ENCODE measurements at regions not wholly inside any gene's neighbourhood (a gene's known extent, or its start where the extent isn't known, plus 50 kb on each side); places are given as distances from the start of the nearest gene placed in this dataset.

DNA sequence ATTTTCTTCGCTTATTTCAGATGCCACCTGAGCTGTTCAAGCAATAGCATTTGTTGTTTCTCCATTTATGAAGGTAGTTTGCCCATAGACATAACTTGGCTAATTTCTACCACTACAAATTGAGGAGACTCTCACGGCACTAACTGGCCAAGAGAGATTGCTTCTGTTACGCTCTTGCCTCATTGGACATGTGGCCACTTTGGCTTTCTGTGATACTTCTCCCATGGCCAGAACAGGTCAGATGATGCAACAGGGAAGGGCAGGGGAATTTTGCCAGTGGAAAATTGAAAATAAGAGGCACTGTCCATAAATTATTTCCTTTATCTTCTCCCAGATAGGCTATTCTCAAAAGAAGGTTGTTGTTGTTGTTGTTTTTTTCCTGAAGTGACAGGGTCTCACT is 1633.3 kb upstream of the LRRTM3 start:
- Histone ChIP-seq H3K27ac (no peak overlapping the region), H3K4me1 (no peaks in the 10 kb centered on the region), H3K27me3 (no peaks in the 10 kb centered on the region), H3K36me3 (no peaks in the 10 kb centered on the region), H3K9me3 (no peaks in the 10 kb centered on the region), H3K4me3 (no peak overlapping the region)
- no peak for DNase-seq (ENCODE audit: low spot score)
- TF ChIP-seq, protein P1, sequence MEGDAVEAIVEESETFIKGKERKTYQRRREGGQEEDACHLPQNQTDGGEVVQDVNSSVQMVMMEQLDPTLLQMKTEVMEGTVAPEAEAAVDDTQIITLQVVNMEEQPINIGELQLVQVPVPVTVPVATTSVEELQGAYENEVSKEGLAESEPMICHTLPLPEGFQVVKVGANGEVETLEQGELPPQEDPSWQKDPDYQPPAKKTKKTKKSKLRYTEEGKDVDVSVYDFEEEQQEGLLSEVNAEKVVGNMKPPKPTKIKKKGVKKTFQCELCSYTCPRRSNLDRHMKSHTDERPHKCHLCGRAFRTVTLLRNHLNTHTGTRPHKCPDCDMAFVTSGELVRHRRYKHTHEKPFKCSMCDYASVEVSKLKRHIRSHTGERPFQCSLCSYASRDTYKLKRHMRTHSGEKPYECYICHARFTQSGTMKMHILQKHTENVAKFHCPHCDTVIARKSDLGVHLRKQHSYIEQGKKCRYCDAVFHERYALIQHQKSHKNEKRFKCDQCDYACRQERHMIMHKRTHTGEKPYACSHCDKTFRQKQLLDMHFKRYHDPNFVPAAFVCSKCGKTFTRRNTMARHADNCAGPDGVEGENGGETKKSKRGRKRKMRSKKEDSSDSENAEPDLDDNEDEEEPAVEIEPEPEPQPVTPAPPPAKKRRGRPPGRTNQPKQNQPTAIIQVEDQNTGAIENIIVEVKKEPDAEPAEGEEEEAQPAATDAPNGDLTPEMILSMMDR (IDR thresholded peaks at IDR 0.05): no peak

DNA sequence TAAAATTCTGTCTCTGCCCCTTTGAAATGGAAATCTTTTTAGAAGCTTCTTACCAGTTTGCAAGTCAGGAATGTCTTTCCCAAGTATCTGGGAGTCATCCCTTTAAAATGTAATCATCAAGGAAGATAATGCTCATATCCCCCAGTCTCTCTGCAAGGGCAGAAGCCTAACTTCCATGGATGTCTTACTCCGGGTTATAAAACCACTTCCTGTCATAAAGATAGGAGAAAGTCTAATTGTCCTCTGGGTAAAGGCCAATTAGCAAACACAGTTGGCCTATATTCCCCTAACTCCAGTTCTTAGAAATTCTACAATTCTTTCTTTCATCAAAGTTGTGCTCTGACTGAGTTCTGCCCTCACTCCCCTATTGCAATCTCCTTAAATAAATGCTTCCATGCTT is 1631.5 kb upstream of the LRRTM3 start:
- DNase-seq (ENCODE audit: low spot score): no peak
- TF ChIP-seq, protein P1 (IDR thresholded peaks at IDR 0.05): no peak
- no peak overlapping the region for H3K4me3 ChIP-seq
- no peaks in the 10 kb centered on the region for H3K9me3 ChIP-seq
- no peaks in the 10 kb centered on the region for H3K36me3 ChIP-seq
- H3K27ac ChIP-seq: no peak overlapping the region
- no peaks in the 10 kb centered on the region for H3K27me3 ChIP-seq
- no peaks in the 10 kb centered on the region for H3K4me1 ChIP-seq

DNA sequence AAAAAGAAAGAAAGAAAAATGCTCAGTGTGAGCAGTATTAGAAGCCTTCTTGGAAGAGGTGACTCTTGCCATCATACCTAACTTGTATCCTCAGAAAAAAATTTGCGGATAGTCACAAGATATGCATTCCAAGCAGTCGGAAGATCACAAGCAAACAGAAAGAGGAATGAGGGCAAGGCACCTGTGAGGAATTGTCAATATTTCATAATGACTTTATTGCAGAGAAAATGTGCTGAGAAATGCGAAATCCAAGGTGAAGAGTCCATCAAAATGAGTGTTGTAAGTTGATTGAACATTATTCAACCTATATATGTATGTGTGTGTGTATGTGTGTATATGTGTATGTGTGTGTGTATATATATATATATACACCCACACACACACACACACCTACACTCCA is 1624.7 kb upstream of the LRRTM3 start:
- Histone ChIP-seq H3K27me3 (no peaks in the 10 kb centered on the region), H3K9me3 (no peaks in the 10 kb centered on the region), H3K4me3 (no peak overlapping the region), H3K27ac (no peak overlapping the region), H3K36me3 (no peaks in the 10 kb centered on the region), H3K4me1 (no peaks in the 10 kb centered on the region)
- TF ChIP-seq, protein P1 (IDR thresholded peaks at IDR 0.05): no peak
- no peak for DNase-seq (ENCODE audit: low spot score)

DNA sequence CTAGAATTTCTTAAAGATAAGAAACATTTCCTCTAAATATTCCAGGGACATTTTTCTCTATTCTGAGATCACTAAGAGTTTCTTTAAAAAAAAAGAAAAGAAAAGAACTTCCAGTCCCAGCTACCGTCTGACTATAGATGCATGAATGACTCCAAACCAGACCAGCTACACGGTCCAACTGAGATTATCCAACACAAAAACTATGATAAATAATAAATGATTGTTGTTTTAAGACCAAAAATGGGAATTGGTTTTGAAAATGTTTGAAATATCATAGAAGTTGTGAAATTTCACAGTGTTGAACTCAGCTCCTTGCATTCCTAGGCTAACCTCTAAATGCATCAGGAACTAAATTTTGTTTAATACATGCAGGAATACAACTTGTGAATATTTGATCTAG is 1619.6 kb upstream of the LRRTM3 start:
- Histone ChIP-seq H3K9me3 (no peaks in the 10 kb centered on the region), H3K36me3 (no peaks in the 10 kb centered on the region), H3K4me3 (no peak overlapping the region), H3K27ac (no peak overlapping the region), H3K27me3 (no peaks in the 10 kb centered on the region), H3K4me1 (no peaks in the 10 kb centered on the region)
- TF ChIP-seq, protein P1 (IDR thresholded peaks at IDR 0.05): no peak
- no peak for DNase-seq (ENCODE audit: low spot score)

DNA sequence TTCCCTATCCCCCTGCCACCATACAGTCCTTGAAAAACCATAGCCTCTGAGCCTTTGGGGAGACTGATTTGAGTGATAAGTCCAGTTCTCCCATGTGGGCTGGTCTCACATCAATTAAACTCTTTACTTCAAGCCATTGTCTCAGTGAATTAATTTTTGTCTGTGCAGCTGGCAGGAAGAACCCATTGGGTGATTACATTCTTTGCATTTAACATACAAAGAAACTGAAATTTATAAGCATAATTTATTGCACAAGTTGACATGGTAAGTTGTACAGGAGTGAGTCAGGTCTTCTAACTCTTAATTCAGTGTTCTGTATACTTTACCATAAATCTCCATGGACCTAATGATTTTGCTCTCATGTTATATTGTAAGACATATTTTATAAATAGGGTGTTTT is 1613.0 kb upstream of the LRRTM3 start:
- Histone ChIP-seq H3K9me3 (no peaks in the 10 kb centered on the region), H3K36me3 (no peaks in the 10 kb centered on the region), H3K4me1 (no peaks in the 10 kb centered on the region), H3K27me3 (no peaks in the 10 kb centered on the region), H3K27ac (no peak overlapping the region), H3K4me3 (no peak overlapping the region)
- TF ChIP-seq, protein P1 (IDR thresholded peaks at IDR 0.05): no peak
- no peak for DNase-seq (ENCODE audit: low spot score)

DNA sequence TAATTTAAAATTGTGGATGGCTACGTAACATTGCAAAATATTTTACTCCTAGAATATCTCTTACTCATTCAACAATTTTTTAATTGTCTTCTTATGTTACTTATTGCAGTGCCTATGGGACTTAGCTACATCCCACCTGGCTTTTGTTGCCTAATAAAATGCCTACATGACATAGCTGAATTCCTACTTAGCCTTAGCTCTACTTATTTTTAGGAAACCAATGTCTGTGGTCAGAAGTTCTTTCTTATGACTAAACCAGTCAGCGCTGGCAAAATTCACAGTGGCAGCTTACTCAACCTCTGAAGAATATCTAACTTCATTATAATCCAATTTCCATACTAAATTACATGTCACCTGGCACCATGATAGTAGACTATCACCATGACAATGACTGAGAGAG is 1612.4 kb upstream of the LRRTM3 start:
- TF ChIP-seq, protein P1 (IDR thresholded peaks at IDR 0.05): no peak
- Histone ChIP-seq H3K36me3 (no peaks in the 10 kb centered on the region), H3K27ac (no peak overlapping the region), H3K27me3 (no peaks in the 10 kb centered on the region), H3K4me3 (no peak overlapping the region), H3K9me3 (no peaks in the 10 kb centered on the region), H3K4me1 (no peaks in the 10 kb centered on the region)
- DNase-seq (ENCODE audit: low spot score): no peak
